ENCODE measurements at regions not wholly inside any gene's neighbourhood (a gene's known extent, or its start where the extent isn't known, plus 50 kb on each side); places are given as distances from the start of the nearest gene placed in this dataset.
"Not testable (repeated sequence)": the region's sequence is repeated elsewhere in the genome, so short reads cannot be mapped to it uniquely, and the experiment has no call there.

DNA sequence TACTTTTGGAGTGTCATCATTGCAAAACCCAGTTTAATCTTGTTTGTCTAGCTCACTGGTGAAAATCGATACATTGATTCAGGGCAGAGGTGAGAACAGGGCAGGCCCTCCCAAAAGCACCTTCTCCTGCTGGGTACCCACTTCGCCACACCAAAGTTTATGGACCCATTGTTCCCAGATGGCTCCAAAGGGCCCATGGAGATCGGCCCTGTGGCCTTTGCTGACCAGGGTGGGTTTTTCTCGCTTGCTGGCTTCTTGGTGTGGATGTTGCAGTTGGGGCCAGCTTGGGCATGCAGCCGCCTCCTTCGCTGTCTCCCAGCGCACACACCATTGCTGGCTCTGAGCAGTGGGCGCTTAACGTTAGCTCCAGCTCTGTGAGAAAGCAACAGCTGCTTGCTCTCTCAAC is 178.1 kb upstream of the PDE10A start:
- TF ChIP-seq EZH2 (IDR thresholded peaks at IDR 0.05; ENCODE audit: borderline replicate concordance) (no peak), EZH2phosphoT487 (IDR thresholded peaks at IDR 0.05; ENCODE audit: low read depth, severe bottlenecking, unreplicated experiment) (no peak)
- TF ChIP-seq, protein P1, sequence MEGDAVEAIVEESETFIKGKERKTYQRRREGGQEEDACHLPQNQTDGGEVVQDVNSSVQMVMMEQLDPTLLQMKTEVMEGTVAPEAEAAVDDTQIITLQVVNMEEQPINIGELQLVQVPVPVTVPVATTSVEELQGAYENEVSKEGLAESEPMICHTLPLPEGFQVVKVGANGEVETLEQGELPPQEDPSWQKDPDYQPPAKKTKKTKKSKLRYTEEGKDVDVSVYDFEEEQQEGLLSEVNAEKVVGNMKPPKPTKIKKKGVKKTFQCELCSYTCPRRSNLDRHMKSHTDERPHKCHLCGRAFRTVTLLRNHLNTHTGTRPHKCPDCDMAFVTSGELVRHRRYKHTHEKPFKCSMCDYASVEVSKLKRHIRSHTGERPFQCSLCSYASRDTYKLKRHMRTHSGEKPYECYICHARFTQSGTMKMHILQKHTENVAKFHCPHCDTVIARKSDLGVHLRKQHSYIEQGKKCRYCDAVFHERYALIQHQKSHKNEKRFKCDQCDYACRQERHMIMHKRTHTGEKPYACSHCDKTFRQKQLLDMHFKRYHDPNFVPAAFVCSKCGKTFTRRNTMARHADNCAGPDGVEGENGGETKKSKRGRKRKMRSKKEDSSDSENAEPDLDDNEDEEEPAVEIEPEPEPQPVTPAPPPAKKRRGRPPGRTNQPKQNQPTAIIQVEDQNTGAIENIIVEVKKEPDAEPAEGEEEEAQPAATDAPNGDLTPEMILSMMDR (IDR thresholded peaks at IDR 0.05; ENCODE audit: poor library complexity), result no peak

DNA sequence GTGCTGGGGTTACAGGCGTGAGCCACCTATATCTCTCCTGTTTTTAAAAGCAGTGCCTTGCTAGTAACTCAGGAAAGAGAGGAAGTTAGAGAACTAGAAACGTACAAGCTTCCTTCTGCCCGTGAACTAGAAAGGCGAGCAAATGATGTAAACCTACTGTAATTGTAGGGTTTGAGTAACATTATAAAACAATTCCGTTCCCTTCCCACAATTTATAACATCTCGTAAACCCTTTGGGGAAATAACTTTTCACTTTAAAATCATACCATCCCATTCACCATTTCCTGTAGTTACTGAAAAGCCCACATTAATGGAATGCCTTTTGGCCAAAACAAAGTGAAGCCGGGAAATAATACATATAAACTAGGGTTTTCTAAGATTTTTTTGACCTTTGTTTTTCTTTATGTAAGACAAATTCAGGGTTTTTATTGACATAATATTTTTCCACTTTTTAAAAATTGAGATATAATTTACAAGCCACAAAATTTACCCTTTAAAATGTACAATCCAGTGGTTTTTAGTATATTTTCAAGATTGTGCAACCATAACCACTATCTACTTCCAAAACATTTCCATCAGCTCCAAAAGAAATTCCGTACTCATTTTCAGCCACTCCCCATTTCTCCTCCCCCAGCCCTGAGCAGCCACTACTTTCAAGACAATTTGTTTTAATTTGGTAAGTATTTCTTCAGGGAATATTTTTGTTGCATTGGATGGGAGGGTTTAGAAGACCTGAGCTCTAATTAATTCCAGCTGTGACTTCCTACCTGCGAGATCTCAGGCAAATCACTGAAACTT is 175.1 kb upstream of the PDE10A start:
- Histone ChIP-seq H3K27ac (no peak overlapping the region), H3K4me1 (ENCODE audit: insufficient read depth) (no peaks in the 10 kb centered on the region), H3K9me2 (replicated peaks; ENCODE audit: insufficient read depth) (no peaks in the 10 kb centered on the region), H3K27me3 (no peaks in the 10 kb centered on the region), H3K4me2 (no peak overlapping the region), H2AFZ (no peak overlapping the region), H3K4me3 (no peak overlapping the region), H3K79me2 (no peaks in the 10 kb centered on the region), H4K20me1 (ENCODE audit: insufficient read depth, poor library complexity, severe bottlenecking) (no peaks in the 10 kb centered on the region), H3K9me3 (ENCODE audit: low read depth) (no peaks in the 10 kb centered on the region), H3K36me3 (replicated peaks; ENCODE audit: insufficient read depth, low read depth) (no peaks in the 10 kb centered on the region)
- DNase-seq (ENCODE audit: low spot score), result no peak
- TF ChIP-seq EZH2 (IDR thresholded peaks at IDR 0.05; ENCODE audit: borderline replicate concordance) (no peak), EZH2phosphoT487 (IDR thresholded peaks at IDR 0.05; ENCODE audit: low read depth, severe bottlenecking, unreplicated experiment) (no peak)
- TF ChIP-seq, protein P1 (IDR thresholded peaks at IDR 0.05; ENCODE audit: poor library complexity), result no peak
- WGBS (ENCODE audit: low lambda C conversion rate, missing lambda C conversion rate), result 61% methylated on average over 9 of the region's 9 CpGs

More for the DNA sequence above, 178.1 kb upstream of the PDE10A start:
- no peaks in the 10 kb centered on the region for H3K36me3 ChIP-seq (replicated peaks; ENCODE audit: insufficient read depth, low read depth)
- H3K79me2 ChIP-seq, result no peaks in the 10 kb centered on the region
- H4K20me1 ChIP-seq (ENCODE audit: insufficient read depth, poor library complexity, severe bottlenecking), result no peaks in the 10 kb centered on the region
- no peaks in the 10 kb centered on the region for H3K4me1 ChIP-seq (ENCODE audit: insufficient read depth)
- no peak overlapping the region for H2AFZ ChIP-seq
- DNase-seq (ENCODE audit: low spot score), result no peak
- no peaks in the 10 kb centered on the region for H3K9me2 ChIP-seq (replicated peaks; ENCODE audit: insufficient read depth)
- 80% methylated on average over 9 of the region's 9 CpGs for WGBS (ENCODE audit: low lambda C conversion rate, missing lambda C conversion rate)
- no peaks in the 10 kb centered on the region for H3K9me3 ChIP-seq (ENCODE audit: low read depth)
- no peak overlapping the region for H3K4me2 ChIP-seq
- H3K27ac ChIP-seq, result no peak overlapping the region
- no peak overlapping the region for H3K4me3 ChIP-seq
- no peaks in the 10 kb centered on the region for H3K27me3 ChIP-seq

DNA sequence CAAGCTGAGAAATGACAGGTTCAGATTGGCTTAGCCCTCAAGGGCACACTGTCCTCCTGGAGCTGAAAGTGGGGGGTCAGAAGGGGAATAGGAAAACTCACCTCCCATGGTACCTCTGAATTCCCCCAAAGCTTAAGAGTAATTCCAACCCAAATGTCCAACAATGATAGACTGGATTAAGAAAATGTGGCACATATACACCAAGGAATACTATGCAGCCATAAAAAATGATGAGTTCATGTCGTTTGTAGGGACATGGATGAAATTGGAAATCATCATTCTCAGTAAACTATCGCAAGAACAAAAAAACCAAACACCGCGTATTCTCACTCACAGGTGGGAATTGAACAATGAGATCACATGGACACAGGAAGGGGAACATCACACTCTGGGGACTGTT is 173.6 kb upstream of the PDE10A start:
- H2AFZ ChIP-seq; H3K4me2 ChIP-seq; DNase-seq (ENCODE audit: low spot score); H3K4me1 ChIP-seq (ENCODE audit: insufficient read depth); H3K27me3 ChIP-seq; H3K27ac ChIP-seq; H3K9me3 ChIP-seq (ENCODE audit: low read depth); H4K20me1 ChIP-seq (ENCODE audit: insufficient read depth, poor library complexity, severe bottlenecking); H3K79me2 ChIP-seq; H3K9me2 ChIP-seq (replicated peaks; ENCODE audit: insufficient read depth); H3K4me3 ChIP-seq; H3K36me3 ChIP-seq (replicated peaks; ENCODE audit: insufficient read depth, low read depth): not testable (repeated sequence)
- 97% methylated on average over 4 of the region's 4 CpGs for WGBS (ENCODE audit: low lambda C conversion rate, missing lambda C conversion rate)

DNA sequence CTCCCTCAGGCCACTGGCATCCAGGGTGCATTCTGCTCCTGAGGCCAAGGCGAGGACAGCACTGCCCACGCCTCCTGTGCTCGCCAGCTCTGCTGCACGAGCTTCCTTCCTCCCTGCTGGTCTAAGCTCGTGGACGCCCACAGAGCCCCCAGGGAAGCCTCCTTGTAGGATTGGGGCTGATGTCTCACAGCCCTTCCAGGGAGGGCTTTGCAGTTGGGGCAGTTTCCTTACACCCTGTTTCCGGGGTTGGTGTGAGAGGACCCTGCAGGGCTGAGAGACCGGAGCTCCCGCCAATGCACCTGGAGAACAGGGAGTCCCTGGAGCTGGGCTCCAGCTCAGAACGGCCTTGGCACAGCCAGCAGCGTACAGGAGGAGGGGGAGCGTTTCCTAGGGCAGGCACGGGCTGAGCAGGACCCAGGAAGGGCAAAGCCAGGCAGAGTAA is 172.4 kb upstream of the PDE10A start:
- H3K9me3 ChIP-seq (ENCODE audit: low read depth), result no peaks in the 10 kb centered on the region
- H2AFZ ChIP-seq, result no peak overlapping the region
- H3K27me3 ChIP-seq, result no peaks in the 10 kb centered on the region
- no peaks in the 10 kb centered on the region for H3K36me3 ChIP-seq (replicated peaks; ENCODE audit: insufficient read depth, low read depth)
- no peak overlapping the region for H3K27ac ChIP-seq
- no peaks in the 10 kb centered on the region for H3K9me2 ChIP-seq (replicated peaks; ENCODE audit: insufficient read depth)
- no peaks in the 10 kb centered on the region for H4K20me1 ChIP-seq (ENCODE audit: insufficient read depth, poor library complexity, severe bottlenecking)
- H3K4me1 ChIP-seq (ENCODE audit: insufficient read depth), result no peaks in the 10 kb centered on the region
- 83% methylated on average over 13 of the region's 13 CpGs for WGBS (ENCODE audit: low lambda C conversion rate, missing lambda C conversion rate)
- H3K4me2 ChIP-seq, result no peak overlapping the region
- no peak overlapping the region for H3K4me3 ChIP-seq
- no peaks in the 10 kb centered on the region for H3K79me2 ChIP-seq
- TF ChIP-seq, protein P1 (IDR thresholded peaks at IDR 0.05; ENCODE audit: poor library complexity), result no peak
- TF ChIP-seq EZH2phosphoT487 (IDR thresholded peaks at IDR 0.05; ENCODE audit: low read depth, severe bottlenecking, unreplicated experiment) (no peak), EZH2 (IDR thresholded peaks at IDR 0.05; ENCODE audit: borderline replicate concordance) (no peak)
- no peak for DNase-seq (ENCODE audit: low spot score)

Measured in hepatocyte (in vitro differentiated cells).